Colon (tissue), 2 donors: ENCODE measurements at regions not wholly inside any gene's neighbourhood (a gene's known extent, or its start where the extent isn't known, plus 50 kb on each side); places are given as distances from the start of the nearest gene placed in this dataset.

Experiments
- FAIRE-seq: peaks from 2 replicates; lab custom pipeline; 2012; peaks lifted over from hg19 to GRCh38; lab: Jason Lieb, UNC
- donor health status: control.
- donor health status: control.

- no peak for FAIRE-seq
These were observed 106.7 kb upstream of the IER5L start for GRCh38 chr9:129284607-129285291.

GRCh38 chr9:129283705-129284606, 105.9 kb upstream of the IER5L start:
- FAIRE-seq: no peak

DNA sequence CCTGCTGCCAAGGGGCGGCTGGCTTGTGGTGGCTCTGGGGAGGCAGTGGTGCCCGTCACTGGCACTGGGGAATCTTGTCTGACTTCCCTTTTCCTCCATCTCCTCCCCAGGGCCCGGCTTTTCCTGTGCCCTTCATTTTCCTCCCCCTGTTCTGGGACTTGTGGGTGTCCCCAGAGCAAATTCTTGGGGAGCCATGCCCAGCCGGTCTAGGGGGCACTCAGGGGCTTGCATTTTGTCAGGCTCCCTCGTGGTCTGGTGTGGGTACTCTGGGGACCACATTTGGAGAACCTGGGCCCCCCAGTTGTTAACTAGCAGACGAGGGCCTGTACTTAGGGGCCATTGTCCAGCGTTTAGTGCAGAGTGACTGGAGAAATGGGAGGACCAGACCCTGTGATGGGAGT, 105.2 kb upstream of the IER5L start:
- no peak for FAIRE-seq

DNA sequence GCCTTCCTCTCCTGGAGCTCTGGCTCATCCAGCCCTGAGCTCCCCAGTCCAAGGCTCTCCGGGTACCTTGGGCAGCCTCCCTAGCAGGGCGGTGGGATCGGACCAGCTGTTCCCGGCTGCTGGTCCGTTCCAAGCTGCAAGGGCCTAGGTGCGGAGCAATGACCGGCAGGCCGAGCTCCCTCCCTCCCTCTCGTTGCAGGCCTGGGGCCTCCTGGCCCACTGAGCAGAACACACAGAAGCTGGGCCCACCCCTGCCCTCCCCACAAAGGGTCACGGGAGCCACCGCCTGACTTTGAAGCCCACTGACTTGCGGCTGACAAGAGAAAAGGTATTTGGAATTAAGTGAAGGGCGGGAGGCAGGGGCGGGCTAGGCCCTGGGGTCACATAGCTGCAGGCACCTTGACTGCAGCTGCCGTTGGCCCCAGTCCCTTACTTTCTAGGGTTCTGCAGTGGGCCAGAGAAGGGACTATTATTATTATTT, 104.7 kb upstream of the IER5L start:
- no peak for FAIRE-seq

DNA sequence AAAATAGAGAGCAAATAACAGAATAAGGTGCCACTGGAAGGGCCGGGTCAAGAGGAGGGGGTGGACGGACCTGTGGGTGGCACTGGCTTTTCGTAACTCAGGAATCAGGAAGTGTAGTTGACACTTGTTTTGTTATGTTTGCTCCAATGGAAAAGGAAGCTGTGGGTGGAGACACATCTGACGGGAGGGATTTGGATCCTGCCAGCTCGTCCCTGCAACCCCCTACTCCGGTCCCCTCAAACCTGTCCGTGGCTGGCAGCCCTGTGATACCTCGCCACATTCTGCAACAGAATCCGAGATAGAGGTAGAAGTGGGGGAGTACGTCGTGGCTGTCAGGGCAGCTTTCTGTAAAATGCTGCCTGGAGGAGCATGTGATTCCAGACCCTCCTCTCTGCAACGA, 104.2 kb upstream of the IER5L start:
- no peak for FAIRE-seq

DNA sequence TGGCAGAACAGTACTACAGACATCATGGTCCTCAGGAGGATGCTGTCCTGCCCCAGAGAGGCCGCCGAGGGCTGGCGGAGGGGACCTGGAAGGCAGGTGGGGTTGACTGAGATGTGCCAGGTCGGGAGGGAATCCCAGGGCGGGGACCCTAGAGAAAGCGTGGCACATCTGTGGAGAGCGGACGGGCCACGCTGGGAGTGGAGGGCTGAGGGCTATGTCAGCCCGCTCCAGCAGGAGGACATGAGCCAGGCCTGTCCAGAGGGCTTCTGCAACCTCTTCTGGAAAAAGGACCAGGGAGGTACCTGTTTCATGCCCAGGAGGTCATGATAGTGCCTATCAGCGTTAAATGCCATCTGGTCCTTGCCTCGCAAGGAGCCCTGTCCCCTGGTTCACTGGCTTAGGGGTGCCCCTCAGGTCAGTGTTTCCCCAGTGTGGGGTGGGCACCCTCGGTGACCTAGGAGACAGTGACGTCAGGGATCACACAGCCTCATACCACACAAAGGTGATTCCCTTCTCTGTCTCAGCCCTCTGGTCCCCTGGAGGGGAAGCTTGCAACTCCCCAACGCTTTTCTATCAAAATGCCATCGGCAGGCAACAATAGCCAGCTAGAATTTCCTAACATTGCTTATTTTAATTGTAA, 103.6 kb upstream of the IER5L start:
- FAIRE-seq: no peak

DNA sequence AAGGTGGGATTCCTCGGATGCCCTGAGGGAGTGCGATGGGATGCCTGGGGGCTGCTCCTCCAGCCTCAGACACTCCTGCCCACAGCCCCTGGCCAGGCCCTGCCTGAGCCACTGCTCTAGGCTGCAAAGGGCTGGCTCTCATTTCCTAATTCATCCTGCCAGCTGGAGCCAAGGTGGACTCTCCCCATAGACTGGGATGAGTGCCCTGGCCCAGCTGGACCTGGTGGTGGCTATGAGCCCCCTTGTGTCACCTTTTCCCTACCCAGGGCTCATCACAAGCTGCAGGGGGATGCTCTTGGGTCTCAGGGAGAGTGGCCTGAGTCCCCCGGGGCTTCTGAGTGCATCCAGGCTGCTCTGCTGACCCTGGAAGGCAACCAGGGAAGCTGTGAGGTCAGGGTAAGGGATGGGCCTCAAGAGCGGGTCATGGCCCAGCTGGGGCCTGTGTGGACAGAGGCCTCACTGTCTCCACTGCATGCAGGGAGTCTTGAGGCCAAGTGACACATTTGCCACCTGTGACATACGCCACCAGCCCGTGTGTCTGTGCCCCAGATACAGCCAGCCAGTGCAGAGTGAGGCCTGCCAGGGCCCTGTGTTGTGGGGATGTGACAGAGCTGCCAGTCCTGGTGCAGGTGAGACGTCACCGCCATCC, 102.7 kb upstream of the IER5L start:
- no peak for FAIRE-seq

GRCh38 chr9:129280236-129280622, 102.2 kb upstream of the IER5L start:
- FAIRE-seq: no peak

GRCh38 chr9:129278391-129279237, 100.6 kb upstream of the IER5L start:
- no peak for FAIRE-seq

DNA sequence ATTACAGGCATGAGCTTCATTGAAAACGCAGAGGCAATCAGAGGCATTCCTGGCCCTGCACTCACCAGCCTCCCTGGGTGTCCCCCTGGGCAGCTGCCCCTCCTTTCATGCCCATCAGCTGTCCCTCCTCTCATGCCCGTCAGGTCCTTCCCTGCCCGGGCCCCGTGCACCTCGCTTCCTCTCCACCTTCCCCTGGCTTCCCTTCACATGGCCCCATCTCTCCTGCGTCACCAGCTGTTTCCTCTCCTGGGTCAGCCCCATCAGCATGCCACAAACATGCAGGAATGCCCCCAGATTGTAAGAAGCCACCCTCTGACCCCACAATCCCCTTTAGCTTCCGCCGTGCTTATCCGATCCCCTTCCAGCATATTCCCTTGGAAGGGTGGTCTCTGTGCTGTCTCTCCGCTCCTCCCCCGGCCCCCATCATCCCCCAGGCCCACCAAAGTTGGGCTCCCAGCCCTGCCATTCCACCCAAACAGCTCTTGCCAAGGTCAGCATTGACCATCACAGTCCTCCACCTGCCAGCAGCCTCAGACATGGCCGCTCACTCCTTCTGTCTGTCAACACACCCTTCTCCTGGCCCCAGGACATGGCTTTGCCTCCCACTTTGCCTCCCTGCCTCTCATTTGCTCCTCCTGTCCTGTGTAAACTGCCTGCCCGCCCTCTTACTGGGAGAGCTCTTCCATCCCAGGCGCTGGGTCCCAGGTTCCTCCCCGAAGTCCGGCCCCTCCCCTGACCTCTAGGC, 98.6 kb upstream of the IER5L start:
- no peak for FAIRE-seq

DNA sequence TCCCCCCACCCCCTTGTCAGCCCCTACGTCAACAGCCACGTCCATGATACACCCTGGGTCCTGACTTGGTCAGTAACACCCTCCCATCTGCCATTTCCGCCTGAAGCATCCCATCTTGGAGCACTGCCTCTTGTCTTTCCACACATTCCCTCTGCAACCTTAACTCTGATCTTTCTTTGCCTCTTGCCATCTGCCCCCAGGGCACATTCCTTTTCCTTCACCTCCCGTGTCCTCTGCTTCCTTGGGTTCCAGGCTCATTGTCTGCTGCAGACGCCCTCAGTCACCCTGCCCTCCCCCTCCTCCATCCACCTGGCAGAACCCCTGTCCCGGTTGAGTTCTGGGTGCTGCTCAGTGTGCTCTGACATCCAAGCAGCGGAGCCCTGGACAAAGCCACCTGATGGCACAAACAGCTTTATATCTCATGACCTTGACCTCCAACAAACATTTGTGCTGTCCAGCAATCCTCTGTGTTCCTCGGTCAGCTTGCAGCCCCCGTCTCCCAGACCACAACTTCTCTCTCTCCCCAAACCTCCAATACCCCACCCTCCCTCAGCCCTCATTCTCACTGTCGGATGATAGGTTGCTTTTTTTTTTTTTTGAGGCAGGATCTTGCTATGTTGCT, 97.7 kb upstream of the IER5L start:
- no peak for FAIRE-seq

GRCh38 chr9:129273941-129274684, 96.1 kb upstream of the IER5L start:
- no peak for FAIRE-seq

DNA sequence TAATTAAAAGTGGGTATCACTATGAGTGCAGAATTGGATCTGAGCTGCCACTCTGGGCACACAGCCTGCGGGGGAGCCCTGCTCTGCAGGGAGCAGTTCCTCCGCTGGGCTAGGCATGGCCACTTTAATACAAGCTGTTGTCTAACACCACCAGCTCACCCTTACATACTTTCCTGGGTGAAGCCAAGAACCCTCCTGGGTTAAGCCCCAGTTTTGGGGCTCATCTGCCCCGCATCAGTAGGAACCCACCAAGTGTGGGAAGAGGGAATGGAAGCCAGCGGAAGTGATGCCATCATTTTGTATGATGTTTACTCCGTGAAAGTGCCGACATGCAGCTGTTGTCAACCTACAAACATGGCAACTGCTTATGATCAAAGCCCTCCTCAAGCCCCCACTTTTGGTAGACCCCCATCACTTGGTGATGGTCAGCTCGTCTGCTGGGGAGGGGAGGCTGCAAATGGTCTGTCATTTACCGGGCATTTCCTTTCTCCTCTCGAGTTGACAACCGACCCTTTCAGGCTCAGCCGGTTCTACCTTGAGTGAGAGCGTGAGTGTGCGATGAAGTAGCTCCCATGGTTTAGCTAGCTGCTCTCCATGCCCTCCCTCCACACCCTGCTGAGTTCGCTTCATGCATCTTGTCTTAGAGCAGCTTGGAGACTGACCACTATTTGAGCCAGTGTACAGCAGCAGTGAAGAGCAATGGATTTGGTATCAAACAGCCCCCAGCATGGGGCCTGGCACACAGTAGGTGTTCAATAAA, 95.3 kb upstream of the IER5L start:
- FAIRE-seq: no peak

- FAIRE-seq: no peak
These were observed 94.4 kb upstream of the IER5L start for GRCh38 chr9:129272348-129273025.

DNA sequence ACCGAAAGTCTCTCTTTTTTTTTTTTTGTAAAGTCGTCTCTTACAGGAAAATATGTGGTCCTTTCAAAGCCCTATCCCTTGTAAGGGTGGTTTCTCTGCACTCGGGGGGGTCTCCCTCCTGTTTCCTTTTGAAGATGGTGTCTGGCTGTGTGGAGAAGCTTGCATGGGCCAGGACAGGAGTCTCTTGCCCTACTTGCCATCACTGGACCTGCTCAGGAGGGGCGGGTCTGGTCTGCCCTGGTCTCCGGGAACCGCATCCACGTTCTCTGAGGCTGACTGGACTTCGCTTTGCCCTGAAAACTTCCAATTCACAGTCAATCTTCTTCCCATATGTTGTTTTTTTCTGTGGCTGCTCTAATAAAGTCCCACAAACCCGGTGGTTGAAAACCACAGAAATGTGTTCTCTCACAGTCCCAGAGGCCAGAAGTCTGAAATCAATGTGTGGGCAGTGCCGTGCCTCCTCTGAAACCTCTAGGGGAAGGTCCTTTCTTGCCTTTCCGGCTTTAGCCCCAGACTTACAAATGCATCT, 92.9 kb upstream of the IER5L start:
- no peak for FAIRE-seq

DNA sequence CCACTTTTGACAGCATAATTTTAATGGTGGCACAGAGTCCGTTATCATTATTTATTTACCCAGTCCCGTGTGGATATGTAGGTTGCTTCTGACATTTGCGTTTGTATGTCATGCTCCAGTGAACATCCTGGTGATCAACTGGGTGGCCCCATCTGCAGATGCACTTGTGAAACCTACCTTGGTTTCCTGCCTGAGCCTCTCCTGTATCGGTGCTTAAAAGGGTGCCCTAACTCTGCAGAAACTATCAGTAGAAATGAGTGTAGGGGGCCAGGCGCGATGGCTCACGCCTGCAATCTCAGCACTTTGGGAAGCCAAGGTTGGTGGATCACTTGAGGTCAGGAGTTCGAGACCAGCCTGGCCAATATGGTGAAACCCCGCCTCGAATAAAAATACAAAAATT, 92.1 kb upstream of the IER5L start:
- FAIRE-seq: no peak

DNA sequence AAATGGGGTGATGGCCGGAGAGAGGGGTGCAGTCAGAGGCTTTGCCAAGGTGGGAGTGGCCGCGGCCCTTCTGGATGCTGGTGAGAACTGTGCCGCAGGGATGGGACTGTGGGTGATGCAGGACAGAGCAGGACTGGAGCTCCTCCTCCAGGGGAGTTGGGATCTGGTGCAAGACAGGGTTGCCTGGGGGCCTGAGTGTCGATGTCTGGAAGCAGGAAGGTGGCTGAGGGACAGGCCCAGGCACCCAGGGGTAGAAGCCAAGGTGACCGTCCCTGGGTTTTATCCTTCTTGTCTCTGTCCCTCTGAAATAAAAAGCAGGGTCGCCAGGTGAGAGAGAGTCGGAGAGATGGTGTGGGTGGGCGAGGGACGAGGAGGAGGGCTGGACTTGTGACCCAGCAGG, 89.1 kb upstream of the IER5L start:
- FAIRE-seq: no peak

GRCh38 chr9:129266536-129266935, 88.5 kb upstream of the IER5L start:
- no peak for FAIRE-seq
